ENCODE measurements at regions not wholly inside any gene's neighbourhood (a gene's known extent, or its start where the extent isn't known, plus 50 kb on each side); places are given as distances from the start of the nearest gene placed in this dataset.

GRCh38 chr9:106119176-106119575, 424.8 kb downstream of the TMEM38B start:
- no peak for TF ChIP-seq CTCF (conservative IDR thresholded peaks at IDR 0.05; ENCODE audit: low read depth)
- no peak for DNase-seq (ENCODE audit: low spot score)
- H3K27ac ChIP-seq = no peak overlapping the region
- ChIA-PET POLR2A (ENCODE audit: low non-redundant PET) (no interaction called here), CTCF (no interaction called here)

- CTCF ChIA-PET = no interaction called here
- DNase-seq (ENCODE audit: low spot score) = no peak
- TF ChIP-seq CTCF (conservative IDR thresholded peaks at IDR 0.05; ENCODE audit: low read depth) = no peak
- POLR2A ChIA-PET (ENCODE audit: low non-redundant PET) = no interaction called here
- H3K27ac ChIP-seq = no peak overlapping the region
These were observed 425.7 kb downstream of the TMEM38B start for GRCh38 chr9:106120071-106120470.

- no peak for TF ChIP-seq CTCF (conservative IDR thresholded peaks at IDR 0.05; ENCODE audit: low read depth)
- no peak for DNase-seq (ENCODE audit: low spot score)
- CTCF ChIA-PET = no interaction called here
- no peak overlapping the region for H3K27ac ChIP-seq
- POLR2A ChIA-PET (ENCODE audit: low non-redundant PET) = no interaction called here
These were observed 433.4 kb downstream of the TMEM38B start for GRCh38 chr9:106127776-106128175.

- CTCF ChIA-PET = interaction anchor here (0.7 kb wide), 1 partner anchor 891 kb away, joined by 3 read pairs; no protein-coding TSS in a partner anchor
These were observed 436.0 kb downstream of the TMEM38B start for GRCh38 chr9:106130374-106130773.

GRCh38 chr9:106143781-106144180, 449.4 kb downstream of the TMEM38B start:
- CTCF ChIA-PET = no interaction called here

More at GRCh38 chr9:106130374-106130773, 436.0 kb downstream of the TMEM38B start:
- TF ChIP-seq CTCF (conservative IDR thresholded peaks at IDR 0.05; ENCODE audit: low read depth) = no peak
- POLR2A ChIA-PET (ENCODE audit: low non-redundant PET) = interaction anchor here (0.8 kb wide), 1 partner anchor 15 kb away, joined by 4 read pairs; no protein-coding TSS in a partner anchor
- no peak overlapping the region for H3K27ac ChIP-seq
- DNase-seq (ENCODE audit: low spot score) = no peak

GRCh38 chr9:106146066-106146840, 451.9 kb downstream of the TMEM38B start:
- no peak for TF ChIP-seq CTCF (conservative IDR thresholded peaks at IDR 0.05; ENCODE audit: low read depth)
- CTCF ChIA-PET = interaction anchor here (0.6 kb wide), 1 partner anchor 707 kb away, joined by 3 read pairs; no protein-coding TSS in a partner anchor
- no peak for DNase-seq (ENCODE audit: low spot score)
- H3K27ac ChIP-seq = no peak overlapping the region
- POLR2A ChIA-PET (ENCODE audit: low non-redundant PET) = no interaction called here

More at GRCh38 chr9:106143781-106144180, 449.4 kb downstream of the TMEM38B start:
- no peak for TF ChIP-seq CTCF (conservative IDR thresholded peaks at IDR 0.05; ENCODE audit: low read depth)
- POLR2A ChIA-PET (ENCODE audit: low non-redundant PET) = no interaction called here
- DNase-seq (ENCODE audit: low spot score) = no peak
- no peak overlapping the region for H3K27ac ChIP-seq
